ENCODE measurements at regions not wholly inside any gene's neighbourhood (a gene's known extent, or its start where the extent isn't known, plus 50 kb on each side); places are given as distances from the start of the nearest gene placed in this dataset.

GRCh38 chr2:74079522-74080341 lies 68.0 kb downstream of the BOLA3 start:
- H3K4me3 ChIP-seq (ENCODE audit: low read depth in 1 of 2, low read length in 1 of 2): no peak overlapping the region

GRCh38 chr2:74080346-74080745 lies 67.4 kb downstream of the BOLA3 start:
- no peak overlapping the region for H3K4me3 ChIP-seq (ENCODE audit: low read depth in 1 of 2, low read length in 1 of 2)
- no peak overlapping the region for H3K27ac ChIP-seq
- no peaks in the 10 kb centered on the region for H3K27me3 ChIP-seq
- TF ChIP-seq CTCF (IDR thresholded peaks at IDR 0.05): no peak
- peaks cover 80% of the 10 kb centered on the region for H3K36me3 ChIP-seq
- no peaks in the 10 kb centered on the region for H3K9me3 ChIP-seq
- H3K4me1 ChIP-seq (ENCODE audit: control insufficient read depth in 1 of 2, insufficient read depth in 1 of 2, low read depth in 1 of 2, low read length in 1 of 2): no peaks in the 10 kb centered on the region

More at GRCh38 chr2:74079522-74080341, 68.0 kb downstream of the BOLA3 start:
- no peak for TF ChIP-seq CTCF (IDR thresholded peaks at IDR 0.05)
- no peaks in the 10 kb centered on the region for H3K27me3 ChIP-seq
- H3K27ac ChIP-seq: no peak overlapping the region
- H3K36me3 ChIP-seq: peaks cover 80% of the 10 kb centered on the region
- no peaks in the 10 kb centered on the region for H3K9me3 ChIP-seq
- no peaks in the 10 kb centered on the region for H3K4me1 ChIP-seq (ENCODE audit: control insufficient read depth in 1 of 2, insufficient read depth in 1 of 2, low read depth in 1 of 2, low read length in 1 of 2)

GRCh38 chr2:74081030-74081762 lies 66.5 kb downstream of the BOLA3 start:
- Histone ChIP-seq H3K27me3 (no peaks in the 10 kb centered on the region), H3K36me3 (peaks cover 84% of the 10 kb centered on the region), H3K4me3 (ENCODE audit: low read depth in 1 of 2, low read length in 1 of 2) (no peak overlapping the region), H3K4me1 (ENCODE audit: control insufficient read depth in 1 of 2, insufficient read depth in 1 of 2, low read depth in 1 of 2, low read length in 1 of 2) (no peaks in the 10 kb centered on the region), H3K27ac (no peak overlapping the region), H3K9me3 (no peaks in the 10 kb centered on the region)
- no peak for TF ChIP-seq CTCF (IDR thresholded peaks at IDR 0.05)

- H3K4me1 ChIP-seq (ENCODE audit: control insufficient read depth in 1 of 2, insufficient read depth in 1 of 2, low read depth in 1 of 2, low read length in 1 of 2): no peaks in the 10 kb centered on the region
- H3K36me3 ChIP-seq: peaks cover 84% of the 10 kb centered on the region
Measured at GRCh38 chr2:74081763-74082110, 66.0 kb downstream of the BOLA3 start.

GRCh38 chr2:74083750-74084149 lies 64.0 kb downstream of the BOLA3 start:
- H3K36me3 ChIP-seq: peaks cover 91% of the 10 kb centered on the region
- TF ChIP-seq CTCF (IDR thresholded peaks at IDR 0.05): no peak
- H3K4me1 ChIP-seq (ENCODE audit: control insufficient read depth in 1 of 2, insufficient read depth in 1 of 2, low read depth in 1 of 2, low read length in 1 of 2): no peaks in the 10 kb centered on the region
- no peaks in the 10 kb centered on the region for H3K9me3 ChIP-seq
- no peaks in the 10 kb centered on the region for H3K27me3 ChIP-seq
- no peak overlapping the region for H3K27ac ChIP-seq
- H3K4me3 ChIP-seq (ENCODE audit: low read depth in 1 of 2, low read length in 1 of 2): no peak overlapping the region

More at GRCh38 chr2:74081763-74082110, 66.0 kb downstream of the BOLA3 start:
- Histone ChIP-seq H3K4me3 (ENCODE audit: low read depth in 1 of 2, low read length in 1 of 2) (no peak overlapping the region), H3K27ac (no peak overlapping the region), H3K9me3 (no peaks in the 10 kb centered on the region), H3K27me3 (no peaks in the 10 kb centered on the region)
- TF ChIP-seq CTCF (IDR thresholded peaks at IDR 0.05): no peak

All from neutrophil (primary cell).